ENCODE measurements at regions not wholly inside any gene's neighbourhood (a gene's known extent, or its start where the extent isn't known, plus 50 kb on each side); places are given as distances from the start of the nearest gene placed in this dataset.

DNA sequence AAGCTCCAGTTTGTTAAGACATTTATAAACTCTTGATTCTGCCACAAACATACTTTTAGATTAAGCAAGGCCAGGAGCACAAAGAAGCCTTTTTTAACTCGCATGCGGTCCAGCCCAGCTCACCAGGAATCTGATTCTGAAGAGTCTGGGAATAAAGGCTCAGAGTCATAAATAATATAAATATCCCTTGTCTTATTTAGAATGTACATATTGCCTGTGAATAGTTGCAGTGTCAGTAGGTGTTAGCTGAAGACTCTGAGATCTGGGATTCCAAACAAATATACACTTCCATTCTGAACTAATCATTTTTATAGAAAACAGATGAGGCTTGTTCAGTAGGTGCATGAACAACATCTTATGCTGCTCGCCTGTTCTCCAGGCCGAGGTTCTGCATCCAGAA, 59.1 kb upstream of the ELAC2 start:
- no peak for DNase-seq

DNA sequence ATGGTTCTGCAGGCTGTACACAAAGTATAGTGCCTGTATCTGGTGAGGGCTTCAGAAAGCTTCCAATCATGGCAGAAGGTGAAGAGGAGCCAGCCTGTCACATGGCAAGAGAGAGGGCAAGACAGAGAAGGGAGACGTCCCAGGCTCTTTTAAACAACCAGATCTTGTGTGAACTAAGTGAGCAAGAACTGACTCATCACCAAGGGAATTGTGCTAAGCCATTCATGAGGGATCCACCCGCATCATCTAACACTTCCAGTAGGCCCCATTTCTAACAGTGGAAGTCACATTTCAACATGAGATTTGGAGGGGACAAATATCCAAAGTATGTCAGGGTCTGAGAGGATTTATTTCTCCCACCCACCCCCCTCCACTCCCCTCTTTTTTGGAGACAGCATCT, 56.2 kb upstream of the ELAC2 start:
- no peak for DNase-seq

DNA sequence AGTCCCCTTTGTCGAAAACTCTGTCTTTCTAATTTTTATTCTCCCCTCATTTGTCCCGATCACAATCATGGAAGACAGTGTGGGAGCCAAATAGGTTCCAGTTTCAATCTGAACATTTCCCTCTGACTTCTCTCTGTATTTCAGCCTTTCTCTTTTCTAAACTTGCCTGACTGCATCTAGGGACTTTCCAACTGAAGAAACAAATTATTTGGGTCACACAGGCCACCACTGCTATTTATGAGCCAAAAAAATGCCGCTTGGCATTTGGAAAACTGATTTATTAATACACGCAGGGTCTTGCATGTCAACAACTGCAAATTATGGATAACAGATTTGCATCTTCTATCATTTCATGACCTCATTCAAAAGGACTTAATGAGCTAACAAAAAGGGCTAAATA, 55.2 kb upstream of the ELAC2 start:
- no peak for DNase-seq

DNA sequence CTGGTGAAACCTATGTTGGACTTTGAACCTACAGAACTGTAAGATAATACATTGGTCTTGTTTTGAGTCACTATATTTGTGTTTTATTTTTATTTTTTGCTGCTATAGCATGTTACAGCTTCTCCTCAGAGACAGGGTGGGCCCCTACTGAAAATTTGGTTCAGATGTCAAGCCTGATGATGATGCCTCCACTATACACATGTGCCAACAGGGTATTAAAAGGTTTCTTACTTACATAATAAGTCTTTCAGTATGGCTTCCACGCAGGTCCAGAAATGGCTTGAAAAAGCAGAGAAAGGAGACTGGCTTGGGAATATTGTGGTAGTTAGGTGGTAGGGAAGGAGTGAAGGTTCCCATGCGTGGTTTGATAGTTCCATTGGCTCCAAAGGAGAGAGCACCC, 52.9 kb upstream of the ELAC2 start:
- no peak for DNase-seq

DNA sequence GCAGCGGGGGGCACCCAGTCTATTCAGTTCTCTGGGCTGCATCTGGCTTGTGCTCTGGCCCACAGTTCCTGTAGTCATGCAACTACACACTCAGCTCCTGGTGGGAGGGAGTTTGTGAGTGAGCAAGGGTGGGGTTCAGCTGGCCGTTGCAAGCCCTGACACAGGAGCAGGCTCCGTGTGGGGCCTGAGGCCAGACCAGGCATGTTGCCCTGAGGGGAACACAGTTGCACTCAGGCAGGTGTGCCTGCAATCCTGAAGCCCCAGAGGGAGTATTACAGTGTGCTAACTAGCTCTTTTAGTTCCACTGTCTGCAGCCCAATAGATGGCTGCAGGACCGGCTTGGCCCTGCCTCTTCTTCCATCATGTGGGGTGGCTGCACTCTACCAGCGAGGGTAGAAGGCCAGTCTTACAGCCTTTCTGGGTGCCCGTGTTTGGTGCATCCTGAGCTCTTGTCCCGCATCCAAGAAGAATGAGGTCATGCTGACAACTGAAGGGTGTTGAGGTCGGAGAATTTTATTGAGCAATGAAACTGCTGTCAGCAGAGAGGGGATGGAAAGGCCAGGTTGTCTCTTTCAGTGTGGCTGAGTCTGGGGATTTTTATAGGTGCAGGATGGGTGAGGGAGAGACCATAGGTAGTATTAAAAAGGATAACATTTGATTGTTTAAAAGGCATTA, 49.9 kb upstream of the ELAC2 start:
- no peak for DNase-seq
